CD4-positive, alpha-beta T cell (primary cell): ENCODE measurements at regions not wholly inside any gene's neighbourhood (a gene's known extent, or its start where the extent isn't known, plus 50 kb on each side); places are given as distances from the start of the nearest gene placed in this dataset.
A peak's percentile ranks its signal among the peaks of the same experiment; 100 is the strongest.

Experiments used
- ATAC-seq: fragments of 200-7000 bp; cut with Tn5 transposase; one replicate; pipeline ENCODE4 v1.10.0; 2022; ENCODE audit warnings: mild to moderate bottlenecking; ENCODE audit not compliant: poor library complexity
- CTCF ChIA-PET: fragments of 350-600 bp; sonication (Branson Sonifier 250); formaldehyde crosslinking; loops from one replicate; lab custom pipeline; 2021; ENCODE audit warnings: antibody characterized with exemption, inconsistent platforms; lab: Charles Lee
- POLR2A ChIA-PET: fragments of 350-600 bp; sonication (Branson Sonifier 250); formaldehyde crosslinking; loops from one replicate; lab custom pipeline; 2021; ENCODE audit warnings: antibody characterized with exemption, inconsistent platforms; lab: Charles Lee
- DNase-seq, 14 experiments: peaks; one replicate each; pipeline ENCODE4 v3.0.0-alpha.2; 2013 to 2020; ENCODE audit warnings: mixed read lengths in 2 of 14
- H3K27ac ChIP-seq, 2 donors: one replicate each; pipeline versions ENCODE4 v1.5.1 to v1.7.0; 2013; ENCODE audit warnings: low read length in 2 of 2, low read depth in 1 of 2, mild to moderate bottlenecking in 1 of 2
- H3K27me3 ChIP-seq, 2 experiments: 1 replicate in 1 of 2; 2 replicates in 1 of 2; pipeline versions ENCODE4 v1.6.1 to v1.7.0; 2013; ENCODE audit warnings: low read length in 2 of 2, control low read depth in 1 of 2, mild to moderate bottlenecking in 1 of 2, moderate library complexity in 1 of 2; ENCODE audit not compliant: insufficient read depth in 2 of 2, control insufficient read depth in 1 of 2
- H3K36me3 ChIP-seq: one replicate; pipeline ENCODE4 v1.6.1; 2013; ENCODE audit warnings: low read length, control low read depth; ENCODE audit not compliant: insufficient read depth
- H3K4me1 ChIP-seq: one replicate; pipeline ENCODE4 v1.6.1; 2013; ENCODE audit warnings: low read length, control low read depth; ENCODE audit not compliant: insufficient read depth
- H3K4me3 ChIP-seq: one replicate; pipeline ENCODE4 v1.5.1; 2013; ENCODE audit warnings: mild to moderate bottlenecking, low read length, moderate library complexity
- H3K9me3 ChIP-seq, 2 experiments: 1 replicate in 1 of 2; 2 replicates in 1 of 2; pipeline versions ENCODE4 v1.6.1 to v1.7.0; 2013; ENCODE audit warnings: low read length in 2 of 2, mild to moderate bottlenecking in 2 of 2, control low read depth in 1 of 2, moderate library complexity in 1 of 2; ENCODE audit not compliant: control insufficient read depth in 1 of 2, insufficient read depth in 1 of 2
- H3K27ac Mint-ChIP-seq: one replicate; pipeline ENCODE4 v1.8.0; 2020; ENCODE audit warnings: mixed read lengths
- H3K27me3 Mint-ChIP-seq: one replicate; pipeline ENCODE4 v1.8.0; 2021; ENCODE audit warnings: mixed read lengths
- H3K36me3 Mint-ChIP-seq: one replicate; pipeline ENCODE4 v1.8.0; 2021; ENCODE audit warnings: low read depth, mixed read lengths
- H3K4me1 Mint-ChIP-seq: one replicate; pipeline ENCODE4 v1.8.0; 2021; ENCODE audit warnings: low read depth, mixed read lengths
- H3K4me3 Mint-ChIP-seq: one replicate; pipeline ENCODE4 v1.8.0; 2020; ENCODE audit warnings: mild to moderate bottlenecking, mixed read lengths
- H3K9me3 Mint-ChIP-seq: one replicate; pipeline ENCODE4 v1.8.0; 2020; ENCODE audit warnings: mixed read lengths
- CTCF ChIP-seq: fragments of 200-600 bp; IDR thresholded peaks from one replicate; pipeline ENCODE4 v1.8.0; 2022; ENCODE audit warnings: antibody characterized with exemption, mild to moderate bottlenecking
- intact Hi-C, 2 experiments: fragments of 100-400 bp; cut with DNase I in 1 of 2; cut with micrococcal nuclease in 1 of 2; formaldehyde crosslinking; loops; one replicate each; pipeline versions ENCODE4 v1.15.1 to v1.9.0; 2023 to 2025; cut with DNase I, micrococcal nuclease

- Mint-ChIP-seq H3K27me3 (no peaks in the 10 kb centered on the region), H3K36me3 (no peaks in the 10 kb centered on the region), H3K27ac (no peak overlapping the region), H3K4me3 (no peak overlapping the region), H3K9me3 (peaks cover 2% of the 10 kb centered on the region), H3K4me1 (no peaks in the 10 kb centered on the region)
- H3K4me1 ChIP-seq: no peaks in the 10 kb centered on the region
- intact Hi-C loops: no loop called here
- no peak overlapping the region for H3K27ac ChIP-seq
- ChIA-PET CTCF (interaction anchor here (0.6 kb wide), 1 partner anchor 436 kb away, joined by 4 read pairs; no protein-coding TSS in a partner anchor), POLR2A (no interaction called here)
- H3K9me3 ChIP-seq: peaks cover 0 to 3% of the 10 kb centered on the region in 2 experiments
- no peaks in the 10 kb centered on the region for H3K27me3 ChIP-seq
- H3K4me3 ChIP-seq: no peak overlapping the region
- H3K36me3 ChIP-seq: no peaks in the 10 kb centered on the region
- no peak for DNase-seq
- TF ChIP-seq CTCF: no peak
- no peak for ATAC-seq
These were observed 364.0 kb upstream of the ARID1B start for GRCh38 chr6:156413154-156413553.

GRCh38 chr6:156410649-156411048 is 366.5 kb upstream of the ARID1B start:
- no peaks in the 10 kb centered on the region for H3K4me1 ChIP-seq
- no peaks in the 10 kb centered on the region for H3K27me3 Mint-ChIP-seq
- H3K27ac Mint-ChIP-seq: no peak overlapping the region
- POLR2A ChIA-PET: interaction anchor here (1.0 to 1.8 kb wide), 3 partner anchors 14 to 114 kb away, joined by 3 to 6 read pairs (median 3); no protein-coding TSS in a partner anchor
- intact Hi-C loops: no loop called here
- no peak overlapping the region for H3K4me3 Mint-ChIP-seq
- H3K9me3 ChIP-seq: peaks cover 0 to 3% of the 10 kb centered on the region in 2 experiments
- H3K4me1 Mint-ChIP-seq: no peaks in the 10 kb centered on the region
- no peaks in the 10 kb centered on the region for H3K36me3 ChIP-seq
- peaks cover 2% of the 10 kb centered on the region for H3K9me3 Mint-ChIP-seq
- DNase-seq: no peak
- no peak overlapping the region for H3K27ac ChIP-seq
- H3K36me3 Mint-ChIP-seq: no peaks in the 10 kb centered on the region
- no peak overlapping the region for H3K4me3 ChIP-seq
- no peaks in the 10 kb centered on the region for H3K27me3 ChIP-seq
- CTCF ChIA-PET: no interaction called here
- TF ChIP-seq CTCF: peak; percentile 39
- ATAC-seq: no peak

- H3K27ac Mint-ChIP-seq: no peak overlapping the region
- no peaks in the 10 kb centered on the region for H3K36me3 ChIP-seq
- H3K36me3 Mint-ChIP-seq: no peaks in the 10 kb centered on the region
- no peak overlapping the region for H3K27ac ChIP-seq
- no peaks in the 10 kb centered on the region for H3K27me3 ChIP-seq
- H3K9me3 ChIP-seq: peaks cover 0 to 3% of the 10 kb centered on the region in 2 experiments
- H3K4me3 ChIP-seq: no peak overlapping the region
- H3K27me3 Mint-ChIP-seq: no peaks in the 10 kb centered on the region
- CTCF ChIA-PET: no interaction called here
- intact Hi-C loops: no loop called here
- POLR2A ChIA-PET: no interaction called here
- DNase-seq (no peak), ATAC-seq (no peak)
- no peak for TF ChIP-seq CTCF
- H3K4me3 Mint-ChIP-seq: no peak overlapping the region
- no peaks in the 10 kb centered on the region for H3K4me1 ChIP-seq
- H3K9me3 Mint-ChIP-seq: peaks cover 2% of the 10 kb centered on the region
- H3K4me1 Mint-ChIP-seq: no peaks in the 10 kb centered on the region
These were observed 368.5 kb upstream of the ARID1B start for GRCh38 chr6:156408655-156409054.
